HFF-Myc (cell line): ENCODE measurements at regions not wholly inside any gene's neighbourhood (a gene's known extent, or its start where the extent isn't known, plus 50 kb on each side); places are given as distances from the start of the nearest gene placed in this dataset.
"Not testable (repeated sequence)": the region's sequence is repeated elsewhere in the genome, so short reads cannot be mapped to it uniquely, and the experiment has no call there.

Experiments
- DNase-seq: peaks from one replicate; pipeline ENCODE4 v3.0.0-alpha.2; 2011; ENCODE audit warnings: low read depth; ENCODE audit errors: extremely low read depth
- H3K4me3 ChIP-seq: replicated peaks from 2 replicates; pipeline ENCODE4 v1.5.1; 2011; ENCODE audit warnings: low read depth, mild to moderate bottlenecking, control low read depth, low read length
- TF ChIP-seq, protein P1 (sequence below): IDR thresholded peaks from 2 replicates; pipeline ENCODE4 v1.5.1; 2012; ENCODE audit warnings: mild to moderate bottlenecking, low read depth, low read length, control low read depth; ENCODE audit errors: missing control alignments

- no peak for DNase-seq
- H3K4me3 ChIP-seq: no peak overlapping the region
- TF ChIP-seq, protein P1, sequence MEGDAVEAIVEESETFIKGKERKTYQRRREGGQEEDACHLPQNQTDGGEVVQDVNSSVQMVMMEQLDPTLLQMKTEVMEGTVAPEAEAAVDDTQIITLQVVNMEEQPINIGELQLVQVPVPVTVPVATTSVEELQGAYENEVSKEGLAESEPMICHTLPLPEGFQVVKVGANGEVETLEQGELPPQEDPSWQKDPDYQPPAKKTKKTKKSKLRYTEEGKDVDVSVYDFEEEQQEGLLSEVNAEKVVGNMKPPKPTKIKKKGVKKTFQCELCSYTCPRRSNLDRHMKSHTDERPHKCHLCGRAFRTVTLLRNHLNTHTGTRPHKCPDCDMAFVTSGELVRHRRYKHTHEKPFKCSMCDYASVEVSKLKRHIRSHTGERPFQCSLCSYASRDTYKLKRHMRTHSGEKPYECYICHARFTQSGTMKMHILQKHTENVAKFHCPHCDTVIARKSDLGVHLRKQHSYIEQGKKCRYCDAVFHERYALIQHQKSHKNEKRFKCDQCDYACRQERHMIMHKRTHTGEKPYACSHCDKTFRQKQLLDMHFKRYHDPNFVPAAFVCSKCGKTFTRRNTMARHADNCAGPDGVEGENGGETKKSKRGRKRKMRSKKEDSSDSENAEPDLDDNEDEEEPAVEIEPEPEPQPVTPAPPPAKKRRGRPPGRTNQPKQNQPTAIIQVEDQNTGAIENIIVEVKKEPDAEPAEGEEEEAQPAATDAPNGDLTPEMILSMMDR: no peak
Observed at GRCh38 chr4:112732142-112732541, 95.2 kb downstream of the LARP7 start.

GRCh38 chr4:112735474-112735951, 98.6 kb downstream of the LARP7 start:
- TF ChIP-seq, protein P1: no peak
- no peak overlapping the region for H3K4me3 ChIP-seq
- no peak for DNase-seq

- TF ChIP-seq, protein P1: no peak
- no peak overlapping the region for H3K4me3 ChIP-seq
- no peak for DNase-seq
Observed at GRCh38 chr4:112736718-112737135, 99.8 kb downstream of the LARP7 start.

GRCh38 chr4:112739442-112739841, 102.5 kb downstream of the LARP7 start:
- TF ChIP-seq, protein P1: no peak
- DNase-seq: no peak

GRCh38 chr4:112747036-112747435, 110.1 kb downstream of the LARP7 start:
- H3K4me3 ChIP-seq: no peak overlapping the region
- TF ChIP-seq, protein P1: no peak
- DNase-seq: no peak

More at GRCh38 chr4:112739442-112739841, 102.5 kb downstream of the LARP7 start:
- H3K4me3 ChIP-seq: no peak overlapping the region

DNA sequence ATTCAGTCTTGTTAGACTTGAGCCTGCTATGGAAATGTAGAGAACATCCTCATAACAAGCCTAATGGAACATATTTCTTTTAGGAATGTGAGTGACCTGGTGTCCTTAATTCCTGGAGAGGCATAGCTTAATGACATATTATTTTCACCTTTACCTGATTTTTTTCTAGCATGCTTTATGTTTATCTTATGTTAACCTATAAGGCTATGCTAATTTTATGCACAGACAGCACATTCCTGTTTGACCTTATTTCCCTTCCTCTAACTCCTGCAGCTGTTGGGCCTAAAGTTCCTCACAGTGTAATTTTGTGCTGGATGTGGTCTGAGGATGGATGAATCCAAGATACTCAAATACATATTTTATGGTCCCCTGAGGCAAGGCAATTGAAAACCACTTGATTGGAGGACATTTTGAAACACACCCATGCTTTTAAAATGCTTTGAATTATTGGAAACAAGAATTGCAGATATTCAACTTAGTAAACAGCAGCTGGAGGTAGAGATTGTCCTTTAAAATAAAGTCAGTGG, 111.5 kb downstream of the LARP7 start:
- TF ChIP-seq, protein P1: no peak
- no peak overlapping the region for H3K4me3 ChIP-seq
- DNase-seq: no peak

DNA sequence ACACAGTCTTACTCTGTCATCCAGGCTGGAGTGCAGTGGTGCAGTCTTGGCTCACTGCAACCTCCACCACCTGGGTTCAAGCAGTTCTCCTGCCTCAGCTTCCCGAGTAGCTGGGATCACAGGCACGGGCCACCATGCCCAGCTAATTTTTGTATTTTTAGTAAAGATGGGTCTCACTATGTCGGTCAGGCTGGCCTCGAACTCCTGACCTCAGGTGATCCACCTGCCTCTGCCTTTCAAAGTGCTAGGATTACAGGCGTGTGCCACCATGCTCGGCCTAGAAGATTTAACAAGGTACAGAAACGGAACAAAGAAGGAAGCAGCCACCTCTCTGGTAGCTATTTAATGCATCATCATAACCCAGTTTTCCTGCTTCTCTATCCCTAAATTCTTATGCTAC, 113.8 kb downstream of the LARP7 start:
- H3K4me3 ChIP-seq, DNase-seq: not testable (repeated sequence)
